CD4-positive, alpha-beta T cell treated with Interleukin-4 for 1 hour (primary cell): ENCODE measurements at regions not wholly inside any gene's neighbourhood (a gene's known extent, or its start where the extent isn't known, plus 50 kb on each side); places are given as distances from the start of the nearest gene placed in this dataset.
"Not testable (repeated sequence)": the region's sequence is repeated elsewhere in the genome, so short reads cannot be mapped to it uniquely, and the experiment has no call there.

Experiments
- DNase-seq, 2 donors: peaks; one replicate each; pipeline ENCODE4 v3.0.0-alpha.2; 2020 to 2022

DNA sequence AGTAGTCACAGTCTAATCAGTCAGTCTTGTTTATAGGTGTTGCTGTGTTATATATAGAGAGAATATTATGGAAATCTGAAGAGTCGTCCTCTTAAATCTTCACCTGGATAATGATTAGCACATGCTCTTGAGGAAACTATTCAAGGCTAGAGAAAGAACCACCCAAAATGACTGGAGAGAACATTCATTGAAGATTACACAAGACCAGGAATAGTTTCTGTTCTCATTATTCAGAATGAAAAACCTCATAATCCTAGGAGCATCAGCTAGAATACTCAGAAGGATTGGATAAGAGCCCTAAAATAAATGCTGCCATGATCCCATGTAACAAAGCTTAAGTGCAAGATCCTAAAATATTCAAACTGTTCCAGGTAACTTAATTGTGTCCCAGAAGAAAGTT is 278.2 kb upstream of the PREP start:
- no peak for DNase-seq

DNA sequence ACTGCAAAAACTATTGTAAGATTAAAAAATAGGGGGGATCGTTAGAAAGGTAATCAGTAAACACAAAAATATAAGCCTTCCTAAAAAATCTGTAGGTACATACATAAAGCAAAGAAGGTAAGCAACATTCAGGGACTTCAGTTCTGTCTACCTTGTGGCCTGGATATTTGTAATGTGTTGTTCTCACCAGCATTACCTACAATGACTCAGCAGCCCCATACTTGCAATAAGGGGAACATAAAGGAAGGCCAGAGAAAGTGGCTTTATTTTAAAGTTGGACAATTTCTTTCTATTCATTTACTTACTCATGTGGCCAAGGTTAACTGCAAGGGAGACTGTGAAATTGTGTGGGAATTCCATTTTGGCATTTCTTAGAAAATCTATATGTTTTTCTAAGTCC is 277.2 kb upstream of the PREP start:
- no peak for DNase-seq

DNA sequence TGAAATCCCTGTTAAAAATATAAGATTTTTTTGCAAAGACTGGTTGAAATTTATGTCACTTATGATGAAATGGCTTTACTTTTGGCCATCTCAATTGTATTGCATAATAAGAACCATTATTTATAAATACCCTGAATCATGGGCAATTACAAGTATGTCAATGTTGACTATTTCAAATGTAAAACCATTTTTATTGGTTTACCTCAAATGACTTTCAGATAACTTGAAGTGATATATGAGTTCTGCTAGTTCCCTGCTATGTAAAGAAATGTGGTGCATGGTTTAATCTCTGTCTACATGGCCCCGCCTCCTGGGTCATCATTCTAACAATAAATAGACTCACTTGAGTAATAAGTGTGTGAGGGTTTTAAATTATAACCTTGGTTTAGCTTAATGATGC is 275.6 kb upstream of the PREP start:
- no peak for DNase-seq

DNA sequence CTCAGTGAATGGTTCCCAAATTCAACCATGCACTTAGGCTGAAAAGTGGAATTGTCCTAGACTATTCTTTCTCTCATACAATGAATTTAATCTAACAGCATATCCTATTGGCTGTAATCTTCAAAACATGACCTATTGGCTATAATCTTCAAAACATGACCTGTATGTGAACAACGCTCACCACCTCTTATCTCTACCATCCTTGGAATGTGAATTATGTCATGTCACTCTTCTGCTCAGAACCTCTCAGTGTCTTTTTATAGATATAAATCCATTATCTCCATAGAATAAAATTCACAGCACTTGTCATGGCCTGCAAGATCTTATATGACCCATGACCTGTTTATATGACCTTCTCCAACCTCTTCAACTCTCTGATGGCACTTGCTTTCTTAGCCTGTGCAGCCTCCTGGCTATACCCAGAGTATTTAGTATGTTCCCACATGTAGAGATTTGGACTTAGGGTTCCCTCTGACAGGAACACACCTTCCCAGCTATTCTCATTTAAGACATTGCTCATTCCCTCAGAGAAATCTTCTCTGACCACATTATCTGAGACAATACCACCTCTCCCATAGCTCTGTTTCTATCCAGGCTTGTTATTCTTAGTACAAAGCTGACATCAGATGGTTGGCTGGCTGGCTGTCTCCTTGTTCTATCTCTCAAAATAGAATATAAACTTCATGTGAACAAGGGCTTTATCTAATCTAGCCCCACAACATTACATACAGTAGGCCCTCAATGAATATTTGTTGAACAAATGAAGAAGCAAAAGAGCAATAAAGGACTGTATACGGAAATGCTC is 275.0 kb upstream of the PREP start:
- DNase-seq: no peak

DNA sequence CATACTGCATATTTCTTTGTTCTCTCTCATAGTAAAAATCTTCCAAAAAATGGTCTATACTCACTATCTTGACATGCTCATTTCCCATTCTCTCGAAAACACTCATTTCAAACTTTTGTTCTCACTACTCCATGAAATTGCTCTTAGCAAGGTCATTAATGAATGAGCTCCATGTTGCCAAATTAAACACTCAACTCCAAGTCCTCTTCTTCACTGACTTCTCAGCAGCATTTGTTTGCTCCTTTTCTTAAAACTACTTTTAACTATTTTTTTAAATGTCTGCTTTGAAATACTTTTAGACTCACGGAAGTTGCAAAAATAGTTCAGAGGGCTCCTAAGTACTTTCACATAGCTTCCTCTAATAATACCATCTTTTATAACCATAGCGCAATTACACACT is 274.0 kb upstream of the PREP start:
- no peak for DNase-seq

DNA sequence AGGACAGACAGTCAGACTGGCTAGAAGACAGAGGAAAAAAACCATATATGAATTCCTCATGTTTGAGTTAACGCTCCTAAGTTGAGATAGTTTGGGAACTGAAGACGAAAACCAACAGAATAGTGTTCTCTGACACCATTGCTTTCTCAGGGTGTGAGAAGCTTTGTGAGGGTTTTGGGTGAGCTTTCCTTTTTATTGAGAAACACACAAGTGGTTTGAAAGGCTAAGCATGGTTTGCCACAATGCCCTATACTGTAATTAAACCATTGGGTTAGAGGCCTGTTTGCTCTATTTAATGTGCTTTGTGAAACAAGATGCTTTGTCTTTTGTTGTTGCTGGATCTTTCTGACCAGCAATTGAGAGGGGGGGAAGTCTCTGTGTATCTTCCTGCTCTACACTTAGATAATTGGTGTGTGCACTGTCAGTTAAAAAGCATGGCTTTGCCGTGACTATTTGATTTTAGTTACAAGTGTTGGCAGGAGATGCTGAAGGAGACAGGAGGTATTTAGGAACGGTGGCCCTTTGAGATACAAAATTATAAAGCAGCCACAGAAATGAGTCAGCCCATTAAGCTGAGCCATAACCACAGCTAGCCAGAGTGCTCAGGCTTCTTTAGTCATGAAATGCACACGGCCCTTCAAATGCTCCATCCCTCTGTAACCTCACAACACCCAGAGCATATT is 273.0 kb upstream of the PREP start:
- DNase-seq: no peak

DNA sequence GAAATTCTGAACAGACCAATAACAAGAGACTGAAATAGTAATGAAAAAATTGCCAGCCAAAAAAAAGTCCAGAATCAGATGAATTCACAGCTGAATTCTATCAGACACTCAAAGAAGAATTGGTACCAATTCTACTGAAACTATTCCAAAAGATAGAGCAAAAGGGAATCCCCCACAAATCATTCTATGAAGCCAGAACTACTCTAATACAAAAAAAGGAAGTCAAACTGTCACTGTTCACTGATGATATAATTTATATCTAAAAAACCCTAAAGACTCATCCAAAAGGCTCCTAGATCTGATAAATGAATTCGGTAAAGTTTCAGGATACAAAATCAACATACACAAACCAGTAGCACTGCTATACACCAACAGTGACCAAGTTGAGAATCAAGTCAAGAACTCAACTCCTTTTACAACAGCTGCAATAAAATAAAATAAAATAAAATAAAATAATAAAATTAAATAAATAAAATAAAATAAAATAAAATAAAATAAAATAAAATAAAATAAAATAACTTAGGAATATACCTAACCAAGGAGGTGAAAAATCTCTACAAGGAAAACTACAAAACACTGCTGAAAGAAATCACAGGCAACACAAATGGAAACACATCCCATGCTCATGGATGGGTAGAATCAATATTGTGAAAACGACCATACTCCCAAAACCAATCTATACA is 270.1 kb upstream of the PREP start:
- DNase-seq: not testable (repeated sequence)

DNA sequence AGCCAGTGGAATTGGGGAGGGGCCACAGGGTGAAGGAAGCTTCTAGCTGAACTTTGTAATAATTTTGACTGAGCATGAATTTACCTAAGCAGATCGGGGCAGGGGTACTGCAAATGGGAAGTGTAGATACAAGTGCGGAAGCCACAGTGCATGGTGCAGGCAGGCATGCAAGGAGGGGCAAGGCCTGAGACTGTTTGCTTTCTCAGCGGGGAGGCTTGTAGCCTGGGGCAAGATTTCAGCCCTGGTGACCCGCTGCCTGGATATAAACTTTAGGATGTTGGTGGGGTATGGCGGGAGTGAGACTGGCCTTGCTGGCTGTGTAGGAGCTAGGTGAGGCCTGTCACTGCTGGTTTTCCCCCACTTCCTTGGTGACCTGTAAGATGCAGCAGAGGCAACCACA is 266.4 kb upstream of the PREP start:
- no peak for DNase-seq

DNA sequence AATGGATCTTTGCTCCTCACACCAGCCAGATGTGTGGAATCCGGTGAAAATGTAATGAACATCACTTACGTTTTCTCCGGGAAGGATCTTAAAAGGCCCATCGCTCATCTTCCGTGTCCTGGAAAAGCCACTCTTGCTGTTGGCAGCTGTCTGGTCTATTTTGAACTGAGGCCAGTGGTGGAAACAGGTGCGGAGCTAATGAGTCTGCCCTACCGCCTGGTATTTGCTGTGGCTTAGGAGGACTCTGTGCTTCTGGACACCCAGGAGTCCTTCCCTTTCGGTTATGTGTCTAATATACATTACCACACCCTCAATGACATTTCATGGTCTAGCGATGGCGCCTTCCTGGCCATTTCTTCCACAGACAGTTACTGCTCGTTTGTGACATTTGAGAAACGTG is 264.2 kb upstream of the PREP start:
- DNase-seq: no peak

DNA sequence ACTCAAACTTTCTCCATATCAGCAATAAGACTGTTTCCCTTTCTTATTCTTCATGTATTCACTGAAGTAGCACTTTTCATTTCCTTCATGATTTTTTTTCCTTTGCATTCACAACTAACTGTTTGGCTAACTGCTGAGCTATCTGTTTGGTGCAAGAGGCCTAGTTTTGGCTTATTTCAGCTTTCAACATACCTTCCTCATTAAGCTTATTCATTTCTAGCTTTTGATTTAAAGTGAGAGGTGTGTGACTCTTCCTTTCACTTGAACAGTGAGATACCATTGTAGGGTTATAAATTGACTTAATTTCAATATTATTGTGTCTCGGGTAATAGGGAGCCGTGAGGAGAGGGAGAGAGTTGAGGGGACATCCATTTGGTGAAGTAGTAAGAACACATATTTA is 262.0 kb upstream of the PREP start:
- DNase-seq: no peak

DNA sequence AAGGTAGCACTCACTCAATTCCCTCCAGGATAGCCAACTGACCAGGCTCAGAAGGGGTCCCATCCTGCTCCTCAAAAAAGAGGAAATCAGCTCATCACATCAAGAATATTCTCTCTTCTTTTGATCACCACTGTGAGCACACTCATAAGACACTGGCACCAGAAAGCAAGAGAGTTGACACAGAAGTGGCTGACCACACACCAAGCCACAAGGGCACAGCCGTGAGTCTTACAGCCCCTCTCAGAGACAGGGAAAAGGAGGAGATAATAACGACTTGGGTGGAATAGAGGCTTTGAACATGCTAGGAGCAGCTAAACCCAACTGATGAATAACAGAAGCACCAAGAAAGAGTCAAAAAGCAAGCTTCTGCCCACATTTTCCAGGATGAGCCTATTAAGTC is 249.1 kb upstream of the PREP start:
- no peak for DNase-seq

DNA sequence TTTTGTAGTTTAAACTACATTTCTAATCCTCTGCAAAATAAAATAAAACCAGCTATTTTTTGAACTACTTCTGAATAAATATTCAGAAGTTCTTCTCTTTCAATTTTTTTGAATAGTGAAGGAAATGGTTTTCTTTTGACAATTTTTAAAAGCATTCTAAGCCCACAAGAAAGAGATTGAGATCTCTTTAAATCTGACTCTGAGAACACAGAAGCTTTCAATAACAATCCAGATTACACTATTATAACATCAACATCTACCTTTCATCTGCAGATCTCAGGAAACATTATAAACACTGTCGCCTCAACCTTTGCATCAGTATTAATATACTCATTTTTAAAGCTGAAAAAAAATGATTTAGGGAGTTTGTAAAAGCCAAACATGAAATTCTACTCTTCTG is 247.5 kb upstream of the PREP start:
- DNase-seq: no peak

DNA sequence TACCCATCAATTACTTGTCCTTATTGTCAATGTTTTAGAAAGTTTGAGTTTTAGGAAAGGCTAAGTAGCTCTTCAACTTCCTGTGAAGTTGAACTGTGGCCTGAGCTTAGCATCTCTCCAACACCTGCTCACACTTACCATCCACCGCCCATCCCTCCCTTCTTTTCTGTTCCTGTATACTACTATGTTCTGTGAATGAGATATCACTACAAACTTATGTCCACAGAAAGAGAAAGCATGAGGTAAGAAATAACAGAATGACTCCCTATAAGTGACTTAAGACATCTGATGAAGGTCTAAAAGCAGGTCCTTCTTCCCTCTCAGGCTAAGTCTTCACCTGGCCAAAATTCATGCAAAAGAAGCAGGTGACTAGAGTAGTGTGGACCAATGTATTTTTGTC is 246.3 kb upstream of the PREP start:
- DNase-seq: no peak

DNA sequence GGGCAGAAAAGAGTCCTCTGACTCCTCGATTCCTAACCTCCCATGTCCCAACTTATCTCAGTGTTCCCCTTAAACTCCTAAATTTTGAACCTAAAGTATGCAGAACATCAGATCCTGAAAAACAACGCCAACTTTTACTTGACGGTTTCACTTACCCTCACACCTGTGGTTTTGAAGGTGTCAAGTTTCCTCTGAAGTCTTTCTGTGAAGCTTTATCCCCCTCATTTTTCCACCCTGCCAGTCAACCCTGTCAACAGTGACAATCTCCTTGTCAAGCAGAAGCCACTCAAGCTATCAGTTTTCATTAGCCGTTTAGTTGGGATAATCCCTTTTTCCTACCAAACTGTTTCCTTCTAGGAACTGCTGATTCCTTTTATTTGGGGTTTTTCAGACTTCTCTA is 245.4 kb upstream of the PREP start:
- peak in 1 of 2 donors; percentile 50 for DNase-seq

DNA sequence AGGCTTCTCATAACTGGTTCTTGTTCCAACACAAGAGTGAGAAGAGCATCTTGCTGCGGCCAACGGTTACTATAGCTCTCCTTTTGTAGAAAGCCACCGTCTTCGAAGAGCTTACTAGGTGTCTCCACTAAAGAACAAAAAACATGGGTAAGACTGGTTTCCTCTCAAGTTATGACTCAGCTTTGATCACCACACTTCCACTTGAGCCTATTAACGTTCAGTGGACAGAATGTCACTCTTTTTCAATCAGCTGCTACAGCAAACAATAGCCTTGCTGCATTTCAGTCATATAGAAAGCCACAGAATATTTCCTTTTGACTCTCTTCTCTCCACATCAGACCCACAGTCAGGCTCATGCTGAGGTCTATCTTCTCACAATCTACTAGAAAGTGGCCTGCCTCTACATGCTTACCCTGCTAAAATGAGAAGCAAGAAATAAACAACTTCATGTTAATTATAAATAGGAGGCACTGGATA is 243.5 kb upstream of the PREP start:
- DNase-seq: peak; percentile 29 to 74

DNA sequence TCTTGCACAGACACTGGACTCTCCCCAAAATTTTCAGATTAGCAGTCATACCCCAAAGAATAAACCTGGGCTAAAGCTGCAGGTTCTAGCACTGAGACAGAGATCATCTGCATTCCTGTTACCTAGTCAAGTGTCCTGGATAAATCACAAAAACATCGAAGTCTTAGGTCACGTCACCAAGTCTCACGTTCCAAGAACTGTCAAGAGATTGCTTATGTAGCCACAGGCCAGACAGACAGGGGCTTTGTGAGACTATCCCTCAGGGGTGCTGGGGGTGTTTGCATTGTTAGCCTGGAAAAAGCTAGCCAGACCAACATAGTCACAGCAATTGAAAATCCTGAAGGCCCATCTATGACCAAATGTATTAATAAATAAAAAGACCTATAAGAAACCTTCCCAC is 243.1 kb upstream of the PREP start:
- DNase-seq: peak in 1 of 2 donors; percentile 18

DNA sequence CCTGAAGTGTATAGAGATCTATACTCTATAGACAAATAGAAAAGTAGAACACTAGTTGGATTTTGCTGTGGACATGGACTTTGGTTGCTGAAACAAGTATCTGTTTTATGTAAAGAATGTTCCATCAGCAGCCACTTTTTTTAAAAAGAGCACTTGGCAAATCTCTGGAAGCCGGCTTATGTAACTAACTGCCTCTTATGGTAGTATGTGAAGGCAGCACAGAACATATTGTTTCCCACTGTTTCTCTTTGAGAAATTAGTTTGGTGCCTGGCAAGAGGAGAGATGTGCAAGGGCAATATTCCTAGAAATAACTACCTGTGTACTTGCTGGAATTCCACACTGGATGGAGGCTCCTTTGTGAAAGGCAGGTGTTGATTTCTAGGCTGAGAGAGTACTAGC is 242.3 kb upstream of the PREP start:
- DNase-seq: no peak

DNA sequence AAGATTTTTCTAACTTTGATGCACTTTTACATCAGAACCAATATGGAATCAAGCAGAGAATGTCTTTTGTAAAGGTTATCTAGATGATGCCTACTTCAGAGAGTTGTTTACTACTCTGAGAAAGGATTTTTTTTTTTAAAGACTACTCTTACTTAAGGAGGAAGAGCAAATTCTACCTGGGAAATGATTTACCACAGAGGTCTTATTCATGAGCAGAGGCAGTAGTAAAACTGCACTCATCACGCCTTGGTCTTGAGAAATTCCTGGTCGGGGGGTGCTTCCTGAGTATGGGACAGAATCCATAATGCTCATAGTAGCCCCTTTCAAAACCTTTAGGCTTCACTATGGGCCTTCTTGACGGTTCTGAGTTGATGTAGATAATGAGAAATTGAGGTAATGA is 241.8 kb upstream of the PREP start:
- DNase-seq: no peak

DNA sequence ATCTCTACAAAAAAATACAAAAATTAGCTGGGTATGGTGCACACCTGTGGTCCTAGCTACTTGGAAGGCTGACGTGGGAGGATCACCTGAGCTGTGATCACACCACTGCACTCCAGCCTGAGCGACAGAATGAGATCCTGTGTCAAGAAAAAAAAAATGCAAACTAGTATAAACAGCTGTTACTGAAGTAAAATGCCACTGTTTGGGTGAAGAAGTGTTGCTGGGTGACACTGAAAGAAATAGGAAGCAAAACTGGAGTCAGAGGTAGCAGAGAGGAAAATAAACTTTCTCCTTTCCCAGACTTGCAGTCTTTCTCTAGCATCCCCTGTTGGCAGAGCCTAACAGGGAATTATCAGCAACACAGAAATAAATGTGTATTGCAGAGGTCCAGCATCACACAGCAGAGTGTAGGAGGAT is 241.2 kb upstream of the PREP start:
- DNase-seq: peak in 1 of 2 donors; percentile 20

DNA sequence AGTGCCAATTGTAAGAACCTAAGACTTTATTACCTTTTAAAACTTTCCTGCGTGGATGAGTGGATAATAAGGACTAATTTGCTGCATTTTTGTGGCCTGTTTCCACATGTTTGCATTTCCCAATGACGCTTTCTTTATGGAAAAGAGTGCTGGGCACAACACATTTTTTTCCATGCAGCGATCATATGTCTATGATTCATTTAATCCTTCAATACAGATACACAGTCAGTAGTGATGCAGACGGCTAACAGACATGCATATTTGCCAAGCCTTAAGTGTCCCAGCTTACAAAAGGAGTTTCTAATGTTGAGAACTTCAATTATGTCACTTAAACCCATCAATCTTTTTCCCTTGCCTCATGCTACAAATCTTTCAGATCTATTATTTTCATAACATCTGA is 239.8 kb upstream of the PREP start:
- DNase-seq: no peak

DNA sequence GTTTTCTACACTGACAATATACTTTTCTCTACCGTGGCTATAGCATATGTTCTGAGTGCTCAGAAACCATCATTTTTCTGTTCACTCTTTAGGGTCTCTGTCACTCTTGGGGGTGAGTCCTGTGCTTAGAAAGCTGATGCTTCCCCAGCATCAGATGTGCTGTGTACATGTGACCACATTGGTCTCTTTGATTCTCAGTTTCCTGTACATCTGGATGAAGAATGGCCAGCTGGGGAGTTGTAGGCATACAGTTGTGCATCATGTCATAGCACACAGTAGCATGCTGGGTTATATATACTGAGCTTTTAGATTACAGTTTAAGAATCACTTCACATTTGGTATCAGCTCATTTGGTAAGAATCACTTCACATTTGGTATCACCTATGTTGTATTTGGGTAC is 238.6 kb upstream of the PREP start:
- no peak for DNase-seq

DNA sequence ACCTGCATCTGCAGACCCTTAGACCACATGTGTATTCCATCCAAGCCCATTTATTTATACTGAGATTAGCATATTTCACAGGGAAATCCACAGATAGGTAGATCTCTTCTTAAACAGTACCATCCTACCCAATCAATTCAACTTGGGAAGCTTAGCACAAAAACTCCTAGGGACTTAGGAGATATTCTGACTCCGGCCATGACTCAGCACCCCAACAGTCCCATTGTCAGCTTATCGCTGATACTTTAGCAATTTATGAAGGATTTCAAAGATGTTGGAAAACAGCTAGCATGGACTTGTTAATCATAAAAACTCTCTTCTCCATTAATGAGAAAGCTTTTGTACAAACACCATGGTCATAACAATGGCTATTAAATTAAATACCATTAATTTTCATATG is 236.2 kb upstream of the PREP start:
- DNase-seq: no peak

DNA sequence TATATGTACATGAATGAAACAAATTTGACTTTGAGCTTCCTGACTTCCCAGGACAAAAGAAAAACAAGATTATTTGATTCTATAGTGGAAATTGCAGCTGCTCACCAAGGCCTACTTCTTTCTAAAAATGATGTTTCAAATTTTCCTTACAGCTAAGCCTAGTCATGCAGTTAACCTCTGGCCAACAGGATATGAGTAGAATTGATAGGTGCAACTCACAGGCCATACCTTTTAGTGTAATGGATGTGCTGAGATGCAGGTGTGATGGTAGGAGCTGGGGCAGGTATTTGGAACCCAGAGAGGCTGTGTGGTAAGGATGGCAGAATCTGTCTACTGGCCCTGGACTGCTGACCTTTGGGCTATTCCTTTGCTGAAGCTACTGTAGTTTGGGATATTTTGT is 230.9 kb upstream of the PREP start:
- no peak for DNase-seq
